Left cardiac atrium (tissue), 4 donors: ENCODE measurements at regions not wholly inside any gene's neighbourhood (a gene's known extent, or its start where the extent isn't known, plus 50 kb on each side); places are given as distances from the start of the nearest gene placed in this dataset.

Experiments
- ATAC-seq, 2 donors: fragments of 200-7000 bp; cut with Tn5 transposase; one replicate each; pipeline ENCODE4 v1.9.1; 2020; ENCODE audit warnings: mild to moderate bottlenecking in 2 of 2, moderate library complexity in 2 of 2
- DNase-seq: peaks from one replicate; pipeline ENCODE4 v3.0.0-alpha.2; 2020
- intact Hi-C, 2 donors: fragments of 100-400 bp; cut with DNase I; formaldehyde crosslinking; loops; one replicate each; pipeline versions ENCODE4 v1.14.1 to v1.15.1; 2022 to 2023
- donor health status: DM: no; HTN: yes; CAD: no.
- donor health status: DM: no; HTN: yes; CAD: no; lungs with severe emphysema.
- donor health status: DM: yes; HTN: yes; CAD: no.
- donor health status: Dilated cardiomyopathy.

- no peak for ATAC-seq
- intact Hi-C loops: no loop called here
- DNase-seq: no peak
Measured at GRCh38 chr4:124530464-124531077, 182.0 kb downstream of the ANKRD50 start.

- ATAC-seq: no peak
- intact Hi-C loops: no loop called here
- DNase-seq: no peak
Measured at GRCh38 chr4:124534131-124534530, 178.4 kb downstream of the ANKRD50 start.

- DNase-seq (no peak), ATAC-seq (no peak)
- intact Hi-C loops: no loop called here
Measured at GRCh38 chr4:124535003-124535402, 177.5 kb downstream of the ANKRD50 start.

- DNase-seq: no peak
- intact Hi-C loops: no loop called here
- ATAC-seq: no peak
Measured at GRCh38 chr4:124536946-124537345, 175.6 kb downstream of the ANKRD50 start.

GRCh38 chr4:124537971-124538370 lies 174.6 kb downstream of the ANKRD50 start:
- intact Hi-C loops: no loop called here
- no peak for ATAC-seq

GRCh38 chr4:124540014-124540413 lies 172.5 kb downstream of the ANKRD50 start:
- DNase-seq (no peak), ATAC-seq (no peak)
- intact Hi-C loops: no loop called here

More at GRCh38 chr4:124537971-124538370, 174.6 kb downstream of the ANKRD50 start:
- DNase-seq: no peak

- no peak for ATAC-seq
- DNase-seq: no peak
- intact Hi-C loops: no loop called here
Measured at GRCh38 chr4:124541652-124542420, 170.7 kb downstream of the ANKRD50 start.

- intact Hi-C loops: no loop called here
- no peak for DNase-seq
- ATAC-seq: no peak
Measured at GRCh38 chr4:124555959-124556358, 156.6 kb downstream of the ANKRD50 start.

- no peak for ATAC-seq
- no peak for DNase-seq
- intact Hi-C loops: no loop called here
Measured at GRCh38 chr4:124564121-124564520, 148.4 kb downstream of the ANKRD50 start.

GRCh38 chr4:124565371-124565770 lies 147.2 kb downstream of the ANKRD50 start:
- intact Hi-C loops: no loop called here

GRCh38 chr4:124566030-124566429 lies 146.5 kb downstream of the ANKRD50 start:
- no peak for ATAC-seq
- no peak for DNase-seq
- intact Hi-C loops: no loop called here

More at GRCh38 chr4:124565371-124565770, 147.2 kb downstream of the ANKRD50 start:
- no peak for DNase-seq
- no peak for ATAC-seq

- DNase-seq (no peak), ATAC-seq (no peak)
- intact Hi-C loops: no loop called here
Measured at GRCh38 chr4:124573056-124573455, 139.5 kb downstream of the ANKRD50 start.

GRCh38 chr4:124579896-124580295 lies 132.6 kb downstream of the ANKRD50 start:
- no peak for ATAC-seq
- intact Hi-C loops: no loop called here
- DNase-seq: no peak

GRCh38 chr4:124583797-124584196 lies 128.7 kb downstream of the ANKRD50 start:
- intact Hi-C loops: no loop called here
- ATAC-seq (no peak), DNase-seq (no peak)

GRCh38 chr4:124589786-124590185 lies 122.7 kb downstream of the ANKRD50 start:
- intact Hi-C loops: no loop called here
- no peak for DNase-seq
- ATAC-seq: no peak

GRCh38 chr4:124590480-124590879 lies 122.1 kb downstream of the ANKRD50 start:
- ATAC-seq (no peak), DNase-seq (no peak)
- intact Hi-C loops: no loop called here

GRCh38 chr4:124591637-124592036 lies 120.9 kb downstream of the ANKRD50 start:
- no peak for DNase-seq
- intact Hi-C loops: no loop called here

GRCh38 chr4:124593494-124593893 lies 119.0 kb downstream of the ANKRD50 start:
- no peak for ATAC-seq
- intact Hi-C loops: no loop called here
- DNase-seq: no peak

More at GRCh38 chr4:124591637-124592036, 120.9 kb downstream of the ANKRD50 start:
- ATAC-seq: no peak

- DNase-seq: no peak
- no peak for ATAC-seq
- intact Hi-C loops: no loop called here
Measured at GRCh38 chr4:124594945-124595344, 117.6 kb downstream of the ANKRD50 start.

GRCh38 chr4:124596816-124597215 lies 115.7 kb downstream of the ANKRD50 start:
- intact Hi-C loops: no loop called here
- no peak for DNase-seq
- ATAC-seq: no peak

- intact Hi-C loops: no loop called here
- DNase-seq (no peak), ATAC-seq (no peak)
Measured at GRCh38 chr4:124610211-124610610, 102.3 kb downstream of the ANKRD50 start.
